WERI-Rb-1 (cell line): ENCODE measurements at regions not wholly inside any gene's neighbourhood (a gene's known extent, or its start where the extent isn't known, plus 50 kb on each side); places are given as distances from the start of the nearest gene placed in this dataset.
A peak's percentile ranks its signal among the peaks of the same experiment; 100 is the strongest.

Experiments
- DNase-seq: peaks from one replicate; pipeline ENCODE4 v3.0.0-alpha.2; 2020
- H3K27ac ChIP-seq: fragments of 250-450 bp; sonication (Bioruptor Pico); 2 replicates; pipeline ENCODE4 v1.5.1; 2020; ENCODE audit warnings: mild to moderate bottlenecking, moderate library complexity
- H3K27me3 ChIP-seq: fragments of 250-450 bp; sonication (Bioruptor Pico); 2 replicates; pipeline ENCODE4 v1.5.1; 2021; ENCODE audit warnings: mild to moderate bottlenecking, low read depth, moderate library complexity; ENCODE audit not compliant: insufficient read depth, severe bottlenecking
- H3K36me3 ChIP-seq: fragments of 250-450 bp; sonication (Bioruptor Pico); 2 replicates; pipeline ENCODE4 v1.5.1; 2020; ENCODE audit warnings: mild to moderate bottlenecking, moderate library complexity
- H3K4me3 ChIP-seq: 2 replicates; pipeline ENCODE4 v1.5.1; 2011; ENCODE audit warnings: low read depth, mild to moderate bottlenecking, control low read depth, low read length
- H3K9me3 ChIP-seq: fragments of 250-450 bp; sonication (Bioruptor Pico); 2 replicates; pipeline ENCODE4 v1.5.1; 2021; ENCODE audit warnings: mild to moderate bottlenecking, moderate library complexity; ENCODE audit not compliant: severe bottlenecking
- CTCF ChIP-seq: IDR thresholded peaks from 2 replicates; pipeline ENCODE4 v1.5.1; 2011; ENCODE audit warnings: low read depth, mild to moderate bottlenecking, control low read depth, inconsistent platforms, low read length

GRCh38 chr2:37780387-37780676, 108.9 kb upstream of the CDC42EP3 start:
- H3K4me3 ChIP-seq, result no peak overlapping the region
- no peaks in the 10 kb centered on the region for H3K9me3 ChIP-seq
- no peaks in the 10 kb centered on the region for H3K36me3 ChIP-seq
- no peaks in the 10 kb centered on the region for H3K27me3 ChIP-seq
- no peak for DNase-seq
- TF ChIP-seq CTCF, result no peak
- H3K27ac ChIP-seq, result no peak overlapping the region

- H3K4me3 ChIP-seq, result no peak overlapping the region
- peak overlapping the region; percentile 1; the same call in 1 of the 2 replicates for H3K27ac ChIP-seq
- no peaks in the 10 kb centered on the region for H3K36me3 ChIP-seq
- no peak for DNase-seq
- TF ChIP-seq CTCF, result no peak
- peaks cover 2% of the 10 kb centered on the region for H3K9me3 ChIP-seq
- no peaks in the 10 kb centered on the region for H3K27me3 ChIP-seq
Observed at GRCh38 chr2:37781028-37781427, 109.6 kb upstream of the CDC42EP3 start.

GRCh38 chr2:37782155-37782673, 110.8 kb upstream of the CDC42EP3 start:
- Histone ChIP-seq H3K36me3 (no peaks in the 10 kb centered on the region), H3K27ac (no peak overlapping the region), H3K4me3 (no peak overlapping the region), H3K27me3 (no peaks in the 10 kb centered on the region), H3K9me3 (peaks cover 8% of the 10 kb centered on the region)
- no peak for TF ChIP-seq CTCF
- no peak for DNase-seq

GRCh38 chr2:37782721-37783371, 111.4 kb upstream of the CDC42EP3 start:
- Histone ChIP-seq H3K9me3 (peaks cover 12% of the 10 kb centered on the region), H3K36me3 (no peaks in the 10 kb centered on the region), H3K4me3 (no peak overlapping the region), H3K27ac (no peak overlapping the region), H3K27me3 (no peaks in the 10 kb centered on the region)
- no peak for TF ChIP-seq CTCF
- DNase-seq, result no peak

GRCh38 chr2:37783545-37783944, 112.1 kb upstream of the CDC42EP3 start:
- Histone ChIP-seq H3K27me3 (no peaks in the 10 kb centered on the region), H3K9me3 (peaks cover 17% of the 10 kb centered on the region), H3K27ac (no peak overlapping the region), H3K4me3 (no peak overlapping the region), H3K36me3 (no peaks in the 10 kb centered on the region)
- no peak for DNase-seq
- no peak for TF ChIP-seq CTCF

GRCh38 chr2:37784071-37784758, 112.8 kb upstream of the CDC42EP3 start:
- DNase-seq, result no peak
- H3K27ac ChIP-seq, result no peak overlapping the region
- H3K4me3 ChIP-seq, result no peak overlapping the region
- H3K36me3 ChIP-seq, result no peaks in the 10 kb centered on the region
- no peak for TF ChIP-seq CTCF
- no peaks in the 10 kb centered on the region for H3K27me3 ChIP-seq
- H3K9me3 ChIP-seq, result peaks cover 23% of the 10 kb centered on the region
